ENCODE measurements at regions not wholly inside any gene's neighbourhood (a gene's known extent, or its start where the extent isn't known, plus 50 kb on each side); places are given as distances from the start of the nearest gene placed in this dataset.

GRCh38 chrX:118216509-118216908 is 99.9 kb upstream of the KLHL13 start:
- DNase-seq (ENCODE audit: low read depth in 1 of 2, low spot score in 1 of 2) = no peak
- H3K27me3 ChIP-seq (ENCODE audit: insufficient read depth, poor library complexity, severe bottlenecking) = no peaks in the 10 kb centered on the region
- H3K27ac ChIP-seq (replicated peaks) = no peak overlapping the region
- TF ChIP-seq SPI1 (IDR thresholded peaks at IDR 0.05; ENCODE audit: borderline replicate concordance, low read depth) (no peak), CTCF (IDR thresholded peaks at IDR 0.05; ENCODE audit: insufficient read depth, low read length) (no peak), REST (IDR thresholded peaks at IDR 0.05; ENCODE audit: insufficient replicate concordance, low read depth) (no peak), POLR2AphosphoS5 (IDR thresholded peaks at IDR 0.05; ENCODE audit: low read depth) (no peak), GABPA (IDR thresholded peaks at IDR 0.05; ENCODE audit: low read depth) (no peak)
- H3K4me3 ChIP-seq (replicated peaks; ENCODE audit: insufficient read depth, low read length) = no peak overlapping the region

GRCh38 chrX:118218079-118218478 is 101.5 kb upstream of the KLHL13 start:
- Histone ChIP-seq H3K27ac (replicated peaks) (no peak overlapping the region), H3K27me3 (ENCODE audit: insufficient read depth, poor library complexity, severe bottlenecking) (no peaks in the 10 kb centered on the region), H3K4me3 (replicated peaks; ENCODE audit: insufficient read depth, low read length) (no peak overlapping the region)
- no peak for DNase-seq (ENCODE audit: low read depth in 1 of 2, low spot score in 1 of 2)
- TF ChIP-seq CTCF (IDR thresholded peaks at IDR 0.05; ENCODE audit: insufficient read depth, low read length) (no peak), SPI1 (IDR thresholded peaks at IDR 0.05; ENCODE audit: borderline replicate concordance, low read depth) (no peak), REST (IDR thresholded peaks at IDR 0.05; ENCODE audit: insufficient replicate concordance, low read depth) (no peak)

- no peak overlapping the region for H3K4me3 ChIP-seq (replicated peaks; ENCODE audit: insufficient read depth, low read length)
- no peaks in the 10 kb centered on the region for H3K27me3 ChIP-seq (ENCODE audit: insufficient read depth, poor library complexity, severe bottlenecking)
- H3K27ac ChIP-seq (replicated peaks) = no peak overlapping the region
- no peak for DNase-seq (ENCODE audit: low read depth in 1 of 2, low spot score in 1 of 2)
- no peak for TF ChIP-seq GABPA (IDR thresholded peaks at IDR 0.05; ENCODE audit: low read depth)
- TF ChIP-seq CTCF (IDR thresholded peaks at IDR 0.05; ENCODE audit: insufficient read depth, low read length) = no peak
- TF ChIP-seq REST (IDR thresholded peaks at IDR 0.05; ENCODE audit: insufficient replicate concordance, low read depth) = no peak
- TF ChIP-seq SPI1 (IDR thresholded peaks at IDR 0.05; ENCODE audit: borderline replicate concordance, low read depth) = no peak
These were observed 102.3 kb upstream of the KLHL13 start for GRCh38 chrX:118218940-118219339.
